ENCODE measurements at regions not wholly inside any gene's neighbourhood (a gene's known extent, or its start where the extent isn't known, plus 50 kb on each side); places are given as distances from the start of the nearest gene placed in this dataset.

- Histone ChIP-seq H3K4me3 (ENCODE audit: low read depth, low read length) (no peak overlapping the region), H3K9me3 (ENCODE audit: control insufficient read depth, insufficient read depth, low read depth, low read length) (no peaks in the 10 kb centered on the region), H3K36me3 (ENCODE audit: control insufficient read depth in 2 of 2, insufficient read depth in 1 of 2, low read length in 2 of 2) (no peaks in the 10 kb centered on the region), H3K27ac (ENCODE audit: extremely low read depth, low read depth, low read length) (no peak overlapping the region), H3K4me1 (ENCODE audit: control insufficient read depth, insufficient read depth, low read length) (no peaks in the 10 kb centered on the region)
- POLR2A ChIA-PET: no interaction called here
- CTCF ChIA-PET: interaction anchor here (0.6 to 0.7 kb wide), 2 partner anchors 25 to 190 kb away, joined by 3 to 4 read pairs; no protein-coding TSS in a partner anchor
- TF ChIP-seq ZBTB21 (tag by site-specific recombination; IDR thresholded peaks at IDR 0.05): no peak
- no peak for TF ChIP-seq ZNF114 (tag by site-specific recombination; IDR thresholded peaks at IDR 0.05)
- TF ChIP-seq ZNF169 (tag by site-specific recombination; IDR thresholded peaks at IDR 0.05): no peak
- no peak for TF ChIP-seq HOXD13 (CRISPR knock-in tag; IDR thresholded peaks at IDR 0.05; ENCODE audit: borderline replicate concordance)
- no peak for TF ChIP-seq ZNF510 (tag by site-specific recombination; IDR thresholded peaks at IDR 0.05; ENCODE audit: insufficient replicate concordance)
- TF ChIP-seq ZNF112 (tag by site-specific recombination; IDR thresholded peaks at IDR 0.05): no peak
- no peak for TF ChIP-seq ZFP41 (tag by site-specific recombination; IDR thresholded peaks at IDR 0.05; ENCODE audit: borderline replicate concordance)
- no peak for TF ChIP-seq ZSCAN16 (tag by site-specific recombination; IDR thresholded peaks at IDR 0.05)
- TF ChIP-seq RBAK (tag by site-specific recombination; IDR thresholded peaks at IDR 0.05): no peak
- TF ChIP-seq ZNF157 (tag by site-specific recombination; IDR thresholded peaks at IDR 0.05): no peak
- no peak for TF ChIP-seq ZNF202 (tag by site-specific recombination; IDR thresholded peaks at IDR 0.05; ENCODE audit: borderline replicate concordance)
- no peak for TF ChIP-seq HIC1 (tag by site-specific recombination; IDR thresholded peaks at IDR 0.05)
- no peak for TF ChIP-seq ZNF16 (tag by site-specific recombination; IDR thresholded peaks at IDR 0.05; ENCODE audit: low read depth)
- no peak for TF ChIP-seq ZNF146 (tag by site-specific recombination; IDR thresholded peaks at IDR 0.05)
- no peak for TF ChIP-seq SALL2 (tag by site-specific recombination; IDR thresholded peaks at IDR 0.05; ENCODE audit: borderline replicate concordance)
- TF ChIP-seq SETDB1 (IDR thresholded peaks at IDR 0.05; ENCODE audit: insufficient read length, low read length): no peak
- no peak for TF ChIP-seq ZNF658 (tag by site-specific recombination; IDR thresholded peaks at IDR 0.05)
- no peak for TF ChIP-seq ZNF133 (tag by site-specific recombination; IDR thresholded peaks at IDR 0.05)
These were observed 133.5 kb downstream of the MTPAP start for GRCh38 chr10:30215623-30216022.

- H3K36me3 ChIP-seq (ENCODE audit: control insufficient read depth in 2 of 2, insufficient read depth in 1 of 2, low read length in 2 of 2): no peaks in the 10 kb centered on the region
- no peak overlapping the region for H3K27ac ChIP-seq (ENCODE audit: extremely low read depth, low read depth, low read length)
- no peaks in the 10 kb centered on the region for H3K9me3 ChIP-seq (ENCODE audit: control insufficient read depth, insufficient read depth, low read depth, low read length)
- ChIA-PET POLR2A (no interaction called here), CTCF (interaction anchor here (0.6 kb wide), 1 partner anchor 26 kb away, joined by 4 read pairs; no protein-coding TSS in a partner anchor)
- no peak overlapping the region for H3K4me3 ChIP-seq (ENCODE audit: low read depth, low read length)
- no peaks in the 10 kb centered on the region for H3K4me1 ChIP-seq (ENCODE audit: control insufficient read depth, insufficient read depth, low read length)
- TF ChIP-seq HOXA7 (CRISPR knock-in tag; IDR thresholded peaks at IDR 0.05; ENCODE audit: borderline replicate concordance) (no peak), ZNF426 (tag by site-specific recombination; IDR thresholded peaks at IDR 0.05) (no peak), GLI4 (tag by site-specific recombination; IDR thresholded peaks at IDR 0.05) (no peak), AEBP2 (tag by site-specific recombination; IDR thresholded peaks at IDR 0.05; ENCODE audit: borderline replicate concordance) (no peak), ZNF768 (tag by site-specific recombination; IDR thresholded peaks at IDR 0.05) (no peak), SALL2 (tag by site-specific recombination; IDR thresholded peaks at IDR 0.05; ENCODE audit: borderline replicate concordance) (no peak), ZNF292 (tag by site-specific recombination; IDR thresholded peaks at IDR 0.05; ENCODE audit: borderline replicate concordance, low read depth) (no peak), ZNF747 (tag by site-specific recombination; IDR thresholded peaks at IDR 0.05) (no peak), ZNF639 (tag by site-specific recombination; IDR thresholded peaks at IDR 0.05) (no peak), ZBTB8A (tag by site-specific recombination; IDR thresholded peaks at IDR 0.05) (no peak), HIC1 (tag by site-specific recombination; IDR thresholded peaks at IDR 0.05) (no peak), ZNF704 (tag by site-specific recombination; IDR thresholded peaks at IDR 0.05) (no peak), ZNF621 (tag by site-specific recombination; IDR thresholded peaks at IDR 0.05) (no peak)
These were observed 133.9 kb downstream of the MTPAP start for GRCh38 chr10:30215141-30215540.

Measured in HEK293 (cell line).